ENCODE measurements at regions not wholly inside any gene's neighbourhood (a gene's known extent, or its start where the extent isn't known, plus 50 kb on each side); places are given as distances from the start of the nearest gene placed in this dataset.
"Not testable (repeated sequence)": the region's sequence is repeated elsewhere in the genome, so short reads cannot be mapped to it uniquely, and the experiment has no call there.

GRCh38 chr6:164345327-164345726, 930.8 kb downstream of the QKI start:
- Mint-ChIP-seq H3K27me3 (no peaks in the 10 kb centered on the region), H3K4me3 (no peak overlapping the region), H3K27ac (no peak overlapping the region), H3K9me3 (peaks cover 17% of the 10 kb centered on the region), H3K36me3 (no peaks in the 10 kb centered on the region), H3K4me1 (no peaks in the 10 kb centered on the region)
- no peak for DNase-seq
- CTCF ChIA-PET: no interaction called here

- CTCF ChIA-PET: no interaction called here
- no peak for DNase-seq
- no peaks in the 10 kb centered on the region for H3K4me1 Mint-ChIP-seq
- no peak overlapping the region for H3K27ac Mint-ChIP-seq
- no peak overlapping the region for H3K4me3 Mint-ChIP-seq
- H3K27me3 Mint-ChIP-seq: no peaks in the 10 kb centered on the region
- no peaks in the 10 kb centered on the region for H3K36me3 Mint-ChIP-seq
- peaks cover 17% of the 10 kb centered on the region for H3K9me3 Mint-ChIP-seq
Observed at GRCh38 chr6:164344801-164345291, 930.3 kb downstream of the QKI start.

GRCh38 chr6:164339442-164339841, 924.9 kb downstream of the QKI start:
- H3K27me3 Mint-ChIP-seq, H3K36me3 Mint-ChIP-seq, H3K27ac Mint-ChIP-seq, H3K4me1 Mint-ChIP-seq, DNase-seq, H3K4me3 Mint-ChIP-seq, CTCF ChIA-PET: not testable (repeated sequence)
- peaks cover 26% of the 10 kb centered on the region for H3K9me3 Mint-ChIP-seq

GRCh38 chr6:164337925-164338397, 923.4 kb downstream of the QKI start:
- no peak for DNase-seq
- peaks cover 16% of the 10 kb centered on the region for H3K9me3 Mint-ChIP-seq
- H3K27me3 Mint-ChIP-seq: no peaks in the 10 kb centered on the region
- CTCF ChIA-PET: no interaction called here
- H3K36me3 Mint-ChIP-seq: no peaks in the 10 kb centered on the region
- no peaks in the 10 kb centered on the region for H3K4me1 Mint-ChIP-seq
- no peak overlapping the region for H3K27ac Mint-ChIP-seq
- no peak overlapping the region for H3K4me3 Mint-ChIP-seq

- no peaks in the 10 kb centered on the region for H3K4me1 Mint-ChIP-seq
- peaks cover 14% of the 10 kb centered on the region for H3K9me3 Mint-ChIP-seq
- CTCF ChIA-PET: no interaction called here
- H3K27me3 Mint-ChIP-seq: no peaks in the 10 kb centered on the region
- H3K4me3 Mint-ChIP-seq: no peak overlapping the region
- H3K27ac Mint-ChIP-seq: no peak overlapping the region
- no peaks in the 10 kb centered on the region for H3K36me3 Mint-ChIP-seq
- DNase-seq: no peak
Observed at GRCh38 chr6:164337024-164337924, 922.8 kb downstream of the QKI start.

GRCh38 chr6:164336455-164336854, 921.9 kb downstream of the QKI start:
- no peak for DNase-seq
- CTCF ChIA-PET: no interaction called here

GRCh38 chr6:164331026-164331425, 916.5 kb downstream of the QKI start:
- H3K4me3 Mint-ChIP-seq: no peak overlapping the region
- peaks cover 1% of the 10 kb centered on the region for H3K9me3 Mint-ChIP-seq
- DNase-seq: no peak
- CTCF ChIA-PET: no interaction called here
- H3K4me1 Mint-ChIP-seq: no peaks in the 10 kb centered on the region
- no peak overlapping the region for H3K27ac Mint-ChIP-seq
- no peaks in the 10 kb centered on the region for H3K27me3 Mint-ChIP-seq
- no peaks in the 10 kb centered on the region for H3K36me3 Mint-ChIP-seq

More at GRCh38 chr6:164336455-164336854, 921.9 kb downstream of the QKI start:
- no peaks in the 10 kb centered on the region for H3K36me3 Mint-ChIP-seq
- no peak overlapping the region for H3K27ac Mint-ChIP-seq
- H3K4me3 Mint-ChIP-seq: no peak overlapping the region
- H3K9me3 Mint-ChIP-seq: peaks cover 14% of the 10 kb centered on the region
- H3K27me3 Mint-ChIP-seq: no peaks in the 10 kb centered on the region
- no peaks in the 10 kb centered on the region for H3K4me1 Mint-ChIP-seq

GRCh38 chr6:164325168-164325567, 910.6 kb downstream of the QKI start:
- peaks cover 12% of the 10 kb centered on the region for H3K9me3 Mint-ChIP-seq
- no peaks in the 10 kb centered on the region for H3K27me3 Mint-ChIP-seq
- no peak for DNase-seq
- H3K27ac Mint-ChIP-seq: no peak overlapping the region
- H3K4me1 Mint-ChIP-seq: no peaks in the 10 kb centered on the region
- no peaks in the 10 kb centered on the region for H3K36me3 Mint-ChIP-seq
- no peak overlapping the region for H3K4me3 Mint-ChIP-seq
- CTCF ChIA-PET: no interaction called here

GRCh38 chr6:164322533-164322932, 908.0 kb downstream of the QKI start:
- H3K36me3 Mint-ChIP-seq: no peaks in the 10 kb centered on the region
- CTCF ChIA-PET: no interaction called here
- no peak for DNase-seq
- H3K27me3 Mint-ChIP-seq: no peaks in the 10 kb centered on the region
- no peak overlapping the region for H3K27ac Mint-ChIP-seq
- no peaks in the 10 kb centered on the region for H3K4me1 Mint-ChIP-seq
- H3K4me3 Mint-ChIP-seq: no peak overlapping the region
- H3K9me3 Mint-ChIP-seq: peaks cover 12% of the 10 kb centered on the region

GRCh38 chr6:164321297-164321696, 906.8 kb downstream of the QKI start:
- Mint-ChIP-seq H3K27me3 (no peaks in the 10 kb centered on the region), H3K4me3 (no peak overlapping the region), H3K27ac (no peak overlapping the region), H3K4me1 (no peaks in the 10 kb centered on the region), H3K36me3 (no peaks in the 10 kb centered on the region), H3K9me3 (peaks cover 10% of the 10 kb centered on the region)
- CTCF ChIA-PET: no interaction called here
- no peak for DNase-seq

- Mint-ChIP-seq H3K36me3 (no peaks in the 10 kb centered on the region), H3K4me1 (no peaks in the 10 kb centered on the region), H3K27ac (no peak overlapping the region), H3K27me3 (no peaks in the 10 kb centered on the region), H3K9me3 (no peaks in the 10 kb centered on the region), H3K4me3 (no peak overlapping the region)
- CTCF ChIA-PET: no interaction called here
- DNase-seq: no peak
Observed at GRCh38 chr6:164315376-164315775, 900.9 kb downstream of the QKI start.

- peaks cover 2% of the 10 kb centered on the region for H3K9me3 Mint-ChIP-seq
- H3K4me3 Mint-ChIP-seq: no peak overlapping the region
- no peaks in the 10 kb centered on the region for H3K27me3 Mint-ChIP-seq
- no peak for DNase-seq
- no peak overlapping the region for H3K27ac Mint-ChIP-seq
- H3K4me1 Mint-ChIP-seq: no peaks in the 10 kb centered on the region
- H3K36me3 Mint-ChIP-seq: no peaks in the 10 kb centered on the region
- CTCF ChIA-PET: no interaction called here
Observed at GRCh38 chr6:164308339-164308738, 893.8 kb downstream of the QKI start.

- CTCF ChIA-PET: no interaction called here
- Mint-ChIP-seq H3K36me3 (no peaks in the 10 kb centered on the region), H3K9me3 (peaks cover 3% of the 10 kb centered on the region), H3K4me3 (no peak overlapping the region), H3K27ac (no peak overlapping the region), H3K27me3 (no peaks in the 10 kb centered on the region), H3K4me1 (no peaks in the 10 kb centered on the region)
- no peak for DNase-seq
Observed at GRCh38 chr6:164303102-164303964, 888.8 kb downstream of the QKI start.

GRCh38 chr6:164296411-164296810, 881.9 kb downstream of the QKI start:
- H3K27me3 Mint-ChIP-seq: no peaks in the 10 kb centered on the region
- no peak for DNase-seq
- H3K9me3 Mint-ChIP-seq: peaks cover 7% of the 10 kb centered on the region
- no peak overlapping the region for H3K4me3 Mint-ChIP-seq
- no peaks in the 10 kb centered on the region for H3K4me1 Mint-ChIP-seq
- CTCF ChIA-PET: no interaction called here
- no peaks in the 10 kb centered on the region for H3K36me3 Mint-ChIP-seq
- no peak overlapping the region for H3K27ac Mint-ChIP-seq

Data from activated naive CD4-positive, alpha-beta T cell treated with anti-CD3 and anti-CD28 coated beads, Interleukin-2, amount 10 ng/mL, durations not matched to agents 7 days and 5 days (primary cell).